Activated CD8-positive, alpha-beta memory T cell treated with anti-CD3 and anti-CD28 coated beads, Interleukin-2, amount 50 U/mL, for 24 hours (primary cell): ENCODE measurements at regions not wholly inside any gene's neighbourhood (a gene's known extent, or its start where the extent isn't known, plus 50 kb on each side); places are given as distances from the start of the nearest gene placed in this dataset.

Experiments
- DNase-seq: peaks from one replicate; pipeline ENCODE4 v3.0.0-alpha.2; 2020; ENCODE audit errors: extremely low read depth

DNA sequence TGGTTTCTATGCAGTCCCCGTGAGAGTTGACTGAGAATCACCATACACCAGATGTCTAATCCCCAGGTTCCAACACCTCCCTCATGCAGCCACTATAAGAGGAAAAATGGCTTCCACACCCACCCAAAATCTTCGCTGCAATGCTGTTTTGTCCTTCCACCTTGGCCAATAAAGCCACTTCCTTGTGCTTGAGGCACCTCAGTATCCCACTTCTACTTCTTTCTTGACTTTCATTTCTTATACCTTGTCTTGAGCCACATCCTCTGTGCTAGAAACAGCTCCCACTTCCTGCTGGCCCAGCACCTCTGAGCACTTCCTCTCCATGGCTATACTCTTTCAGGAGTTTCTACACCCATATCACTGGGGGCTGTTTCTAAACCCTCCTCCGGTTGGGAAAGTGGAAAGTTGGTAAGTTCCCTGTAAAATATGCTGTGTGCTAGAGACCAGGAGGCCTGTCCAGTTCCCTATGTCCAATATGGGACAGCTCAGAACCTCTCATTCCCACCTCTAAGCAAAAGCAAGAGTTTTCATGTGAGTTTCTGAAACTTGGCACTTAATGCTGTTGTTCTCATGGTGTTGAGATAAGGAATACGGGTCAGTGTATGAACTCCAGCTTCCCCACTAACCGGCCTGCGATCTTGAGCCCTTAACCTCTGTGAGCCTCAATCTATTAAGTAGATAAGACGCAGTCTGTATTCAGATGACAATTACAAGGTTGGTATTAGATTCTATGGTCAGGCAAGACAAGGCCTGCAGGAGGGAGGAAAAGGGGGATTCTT lies 209.1 kb upstream of the ID2 start:
- DNase-seq: no peak

DNA sequence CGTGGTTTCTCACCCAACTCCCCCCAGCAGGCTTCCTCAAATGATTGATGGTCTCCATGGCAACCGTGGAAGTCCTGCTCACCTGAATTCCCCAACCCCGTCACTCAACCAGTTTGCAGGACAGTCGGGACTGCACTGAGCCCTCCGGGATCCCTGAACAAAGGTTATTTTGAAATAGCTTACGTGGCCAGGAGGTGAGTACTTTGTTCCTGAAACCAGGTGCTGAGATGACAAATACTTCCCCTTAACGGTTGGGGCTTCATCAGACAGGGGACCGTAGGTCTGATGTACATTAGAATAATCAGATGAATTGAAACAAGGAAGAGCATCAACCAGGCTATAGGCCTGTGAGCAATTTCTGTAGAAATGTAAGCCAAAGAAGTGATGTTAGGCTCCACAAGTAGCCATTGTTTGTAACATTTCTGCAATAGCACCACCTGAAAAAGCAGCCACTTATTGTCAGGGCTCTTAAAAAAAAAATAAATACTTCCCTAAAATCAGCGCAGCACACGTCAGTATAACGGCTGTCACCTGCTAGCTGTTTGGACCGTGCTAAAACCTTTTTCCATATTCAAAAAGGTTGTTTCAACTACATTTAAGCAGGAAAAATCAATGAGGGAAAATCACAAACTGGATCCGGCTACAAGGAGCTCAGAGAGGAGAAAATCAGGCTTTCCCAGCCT lies 206.4 kb upstream of the ID2 start:
- no peak for DNase-seq

GRCh38 chr2:8477552-8478470 lies 204.0 kb upstream of the ID2 start:
- no peak for DNase-seq

DNA sequence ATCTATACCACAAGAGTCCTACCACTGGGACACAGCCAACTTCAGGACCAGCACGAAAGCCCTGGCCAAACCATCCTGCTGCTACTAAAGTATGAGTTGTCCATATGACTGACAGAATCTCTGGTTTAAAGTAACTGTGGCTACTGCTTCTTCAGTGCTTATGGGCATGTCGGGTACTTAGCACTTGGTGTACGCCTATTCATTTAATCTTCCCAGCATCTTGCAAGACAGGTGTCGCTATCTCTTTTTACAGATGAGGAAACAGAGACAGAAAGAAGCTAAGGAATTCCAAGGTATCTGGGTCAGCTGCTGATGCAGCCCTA lies 203.4 kb upstream of the ID2 start:
- DNase-seq: no peak

- DNase-seq: no peak
These were observed 202.6 kb upstream of the ID2 start for GRCh38 chr2:8479298-8479697.

DNA sequence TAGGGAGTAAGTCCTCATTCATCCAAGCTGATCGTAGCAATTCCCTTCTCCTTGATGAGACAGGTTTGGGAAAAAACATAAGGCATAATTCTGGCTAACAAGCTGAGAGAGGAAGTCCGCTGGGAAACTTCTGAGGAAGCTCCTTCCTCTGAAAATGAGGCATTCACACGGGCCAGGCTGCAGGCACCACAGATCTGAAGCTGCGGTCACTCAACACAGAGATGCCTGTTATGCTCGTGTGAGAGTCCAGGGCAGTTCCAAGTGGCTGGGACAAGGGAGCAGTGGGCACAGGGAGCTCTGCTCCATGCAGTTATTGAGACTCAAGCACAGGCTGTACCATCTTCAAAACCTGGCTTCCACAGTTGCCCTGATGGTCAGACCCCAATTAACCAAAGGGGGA lies 200.9 kb upstream of the ID2 start:
- DNase-seq: no peak

DNA sequence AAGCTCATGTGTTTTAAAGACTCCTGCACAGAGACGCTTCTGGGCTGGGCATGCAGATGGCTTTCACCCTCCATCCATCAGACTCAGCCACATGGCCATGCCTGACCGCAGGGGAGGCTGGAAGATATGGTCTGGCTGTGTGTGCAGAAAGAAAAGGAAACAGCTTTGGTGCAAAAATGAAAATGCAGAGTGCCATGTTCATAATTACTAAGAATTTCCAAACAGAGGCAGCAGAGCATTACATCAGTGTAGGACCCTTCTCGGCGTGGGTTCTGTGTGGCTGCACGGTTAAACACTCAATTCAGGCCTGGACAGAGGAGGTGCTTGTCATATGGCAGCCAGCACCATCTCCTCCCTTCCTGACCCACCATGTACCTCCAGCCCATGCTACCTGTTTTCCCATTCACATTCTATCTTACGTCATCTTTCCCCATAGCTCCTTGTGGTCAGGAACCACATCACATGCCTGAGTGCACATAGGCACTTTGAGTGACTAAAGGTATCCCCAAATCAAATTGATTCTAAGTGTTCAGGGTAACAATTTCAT lies 200.3 kb upstream of the ID2 start:
- DNase-seq: no peak

GRCh38 chr2:8482432-8482831 lies 199.4 kb upstream of the ID2 start:
- no peak for DNase-seq

DNA sequence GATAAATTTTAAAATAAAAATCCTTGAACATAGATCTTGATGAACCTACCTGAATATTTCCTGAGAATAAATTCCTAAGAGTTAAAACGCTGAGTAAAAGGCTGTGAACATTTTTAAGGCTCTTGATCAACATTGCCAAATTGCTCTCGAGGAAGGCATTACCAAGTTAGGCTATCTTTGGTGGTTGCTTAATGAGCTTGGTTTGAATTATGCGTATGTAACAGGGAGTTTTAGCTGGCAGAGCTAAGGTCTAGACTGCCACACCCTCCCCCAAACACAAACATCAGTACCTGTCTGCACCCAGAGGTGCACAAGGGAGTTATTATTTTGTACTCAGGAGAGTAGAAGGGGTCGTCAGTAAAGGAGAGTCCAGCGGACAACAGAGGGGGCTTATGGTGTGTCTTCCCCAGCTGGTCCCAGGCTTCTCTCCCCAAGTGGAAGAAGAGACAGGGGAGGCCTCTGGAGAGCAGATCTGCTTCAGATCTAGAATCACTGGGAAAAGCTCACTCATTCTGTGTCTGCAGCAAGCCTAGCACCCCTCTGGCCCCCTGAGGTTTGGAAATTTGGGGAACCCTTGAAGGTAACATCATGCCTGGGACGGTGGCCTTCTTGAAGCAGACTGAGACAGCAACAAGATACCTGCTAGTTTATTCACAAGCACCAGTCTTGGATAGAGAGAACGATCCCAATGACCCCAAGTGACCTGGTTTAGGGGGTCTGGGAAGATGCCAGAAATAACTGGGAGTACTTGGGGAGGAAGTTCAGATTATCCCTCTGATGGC lies 197.2 kb upstream of the ID2 start:
- no peak for DNase-seq

DNA sequence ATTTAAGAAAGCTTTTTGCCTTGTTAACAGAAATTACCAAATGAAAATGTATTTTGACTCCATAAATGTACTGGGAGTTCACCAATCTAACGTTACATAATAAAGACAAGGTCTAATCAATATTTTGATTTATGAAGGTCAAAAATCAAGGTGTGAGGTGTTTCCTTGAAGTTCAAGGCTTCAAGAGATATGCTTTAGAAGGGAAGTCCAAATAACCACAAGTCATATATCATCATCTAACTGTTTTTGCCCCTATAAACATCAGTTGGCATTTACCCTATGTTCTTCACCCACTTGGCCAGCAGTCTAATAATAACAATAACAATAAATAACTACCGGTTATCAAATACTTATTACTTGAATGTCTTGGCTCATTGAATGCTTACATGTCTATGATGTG lies 196.1 kb upstream of the ID2 start:
- DNase-seq: no peak

GRCh38 chr2:8486141-8486540 lies 195.7 kb upstream of the ID2 start:
- no peak for DNase-seq

DNA sequence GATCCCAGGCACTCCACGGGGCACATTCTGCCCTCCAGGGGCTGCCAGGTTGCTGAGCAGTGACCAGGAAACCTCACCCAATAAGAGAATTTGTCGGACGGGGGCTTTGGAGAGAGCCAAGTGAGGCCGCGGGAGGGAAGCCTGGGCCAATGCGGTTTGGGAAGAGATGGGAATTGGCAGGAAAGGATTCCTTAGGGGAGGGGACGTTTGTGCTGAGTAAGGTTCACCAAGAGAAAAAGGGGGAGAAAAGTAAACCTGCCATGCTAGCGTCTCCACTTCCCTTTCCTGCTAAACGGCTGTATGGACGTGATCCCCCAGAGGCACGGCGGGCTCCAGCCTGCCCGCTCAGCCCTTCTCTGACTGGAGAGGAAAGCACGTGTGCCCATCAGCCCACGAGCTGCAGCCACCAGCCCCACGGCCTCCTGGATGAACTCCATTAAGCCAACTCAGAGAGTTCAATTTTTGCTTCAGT lies 194.4 kb upstream of the ID2 start:
- no peak for DNase-seq

DNA sequence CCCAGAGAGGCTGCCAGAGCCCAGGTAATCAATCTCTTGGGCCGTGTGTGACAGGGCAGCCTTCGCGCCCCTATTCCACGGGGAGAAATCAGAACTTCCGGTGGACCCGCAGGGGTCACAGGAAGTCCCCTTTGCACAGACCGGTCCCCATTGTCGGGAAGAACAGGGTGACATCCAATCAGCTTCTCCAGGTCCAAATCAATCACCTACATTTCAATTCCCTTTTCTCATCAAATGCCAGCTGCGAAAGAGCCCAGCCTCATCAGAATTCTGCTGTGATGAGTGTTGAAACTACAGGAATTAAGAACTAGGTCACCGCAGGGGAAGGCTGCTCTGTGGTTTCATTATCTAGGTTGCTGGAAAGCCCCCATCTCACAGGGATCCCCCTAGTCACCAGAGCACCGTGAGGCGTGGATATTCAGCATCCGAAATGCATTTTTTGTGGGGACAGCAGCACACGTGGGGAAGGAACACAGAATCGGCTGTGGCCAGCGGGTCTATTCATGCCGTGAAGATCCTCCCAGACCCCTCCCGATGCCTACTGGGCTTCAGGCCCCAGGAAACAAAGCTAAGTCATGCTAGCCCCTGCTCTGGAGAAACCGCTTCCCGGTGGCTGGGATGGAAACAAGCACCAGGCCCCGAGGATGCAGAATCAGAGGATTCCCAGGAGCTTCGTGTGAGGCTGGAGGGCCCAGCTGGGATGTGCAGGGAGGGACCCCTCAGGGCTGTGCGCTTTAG lies 193.7 kb upstream of the ID2 start:
- DNase-seq: peak; percentile 52

DNA sequence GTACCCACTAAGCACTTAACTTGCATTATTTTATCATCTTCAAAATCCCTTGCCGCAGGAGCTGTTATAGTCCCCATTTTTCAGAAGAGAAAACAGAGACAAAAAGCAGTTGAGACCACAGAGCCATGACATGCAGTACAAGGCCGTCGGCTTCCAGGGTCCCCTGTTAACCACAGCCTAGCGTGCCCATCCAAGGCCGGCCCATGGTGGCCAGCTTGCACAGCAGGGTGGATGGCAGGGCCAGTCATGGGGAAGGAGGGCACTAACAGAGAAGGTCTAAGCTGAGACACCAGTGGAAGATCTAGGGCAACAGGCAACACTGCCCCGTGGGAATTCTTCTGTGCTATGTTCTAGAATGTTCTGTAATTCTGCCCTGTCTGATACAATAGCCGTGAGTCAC lies 192.6 kb upstream of the ID2 start:
- no peak for DNase-seq

DNA sequence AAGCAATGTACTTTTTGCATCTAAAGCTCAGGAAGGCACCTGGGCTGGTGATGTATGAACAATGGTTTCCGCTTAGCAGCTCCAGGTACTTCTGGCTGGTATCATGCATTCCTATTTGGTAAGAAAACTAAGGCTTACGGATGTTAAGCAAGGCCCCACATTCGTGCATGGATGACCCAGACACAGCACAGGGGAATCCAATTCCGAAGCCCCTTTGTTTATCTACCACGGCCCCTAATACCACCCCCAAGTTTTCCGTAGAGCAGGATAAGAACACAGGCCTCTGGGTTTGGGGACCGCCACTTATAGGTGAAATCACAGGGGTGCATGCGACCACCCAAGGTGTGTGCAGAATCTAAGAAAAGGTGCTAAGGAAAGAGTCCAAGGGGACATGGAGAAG lies 192.1 kb upstream of the ID2 start:
- no peak for DNase-seq

DNA sequence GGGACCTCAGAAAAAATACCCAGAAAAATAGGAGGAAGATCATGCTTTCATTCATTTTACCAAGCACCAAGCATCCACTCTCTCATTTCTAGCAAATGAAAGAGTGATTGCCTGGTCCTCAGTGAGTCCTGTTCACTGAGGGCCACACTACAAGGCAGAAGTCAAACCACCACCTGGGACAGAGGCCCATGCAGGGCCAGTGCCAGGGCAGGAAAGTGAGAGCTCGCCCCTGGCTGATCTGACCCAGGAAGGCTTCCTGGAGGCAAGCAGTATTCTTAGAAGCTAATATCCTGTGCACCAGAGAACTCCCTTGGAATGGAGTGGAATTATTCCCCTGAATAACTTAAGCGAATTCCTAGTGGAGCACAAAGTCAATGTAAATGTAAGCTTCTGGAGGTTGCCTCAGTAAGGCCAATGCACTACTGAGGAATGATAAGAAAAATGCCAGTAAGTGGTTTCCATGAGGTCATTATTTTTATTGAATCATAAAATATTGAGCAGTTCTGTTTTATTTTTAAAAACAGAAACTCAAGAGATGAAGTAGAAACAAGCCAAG lies 191.6 kb upstream of the ID2 start:
- DNase-seq: no peak

- DNase-seq: no peak
These were observed 190.4 kb upstream of the ID2 start for GRCh38 chr2:8491296-8492027.

- no peak for DNase-seq
These were observed 187.7 kb upstream of the ID2 start for GRCh38 chr2:8494151-8494550.

DNA sequence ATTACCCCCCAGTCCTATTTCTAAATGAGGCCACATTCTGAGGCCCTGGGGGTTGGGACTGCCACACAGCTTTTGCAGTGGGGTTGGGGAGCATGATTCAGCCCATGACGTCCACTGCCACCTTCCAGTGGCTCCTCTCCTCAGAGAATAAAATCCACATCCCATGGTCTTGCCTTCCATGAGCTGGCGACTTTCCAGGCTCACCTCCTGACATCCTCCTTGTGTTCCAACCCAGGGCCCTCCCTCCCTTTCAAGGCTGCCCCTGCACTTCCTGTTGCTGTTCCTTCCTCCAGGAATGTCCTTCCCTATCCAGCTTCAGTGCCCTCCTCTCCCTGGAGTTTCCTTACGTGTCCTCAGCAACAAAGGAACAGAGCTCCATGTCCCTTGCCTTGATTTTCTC lies 187.3 kb upstream of the ID2 start:
- no peak for DNase-seq
